H1 (cell line): ENCODE measurements at regions not wholly inside any gene's neighbourhood (a gene's known extent, or its start where the extent isn't known, plus 50 kb on each side); places are given as distances from the start of the nearest gene placed in this dataset.

Source experiments
- CTCF ChIA-PET: fragments of 300-600 bp; sonication (Branson Sonifier 250); formaldehyde crosslinking; loops from one replicate; lab custom pipeline; 2021; ENCODE audit not compliant: partially characterized antibody; lab: Charles Lee
- POLR2A ChIA-PET: fragments of 300-600 bp; sonication (Branson Sonifier 250); formaldehyde crosslinking; loops from one replicate; lab custom pipeline; 2021; ENCODE audit warnings: inconsistent platforms; ENCODE audit not compliant: partially characterized antibody; lab: Charles Lee
- DNase-seq, 2 experiments: peaks; one replicate each; pipeline versions ENCODE4 v3.0.0 to v3.0.0-alpha.2; 2010 to 2022; ENCODE audit warnings: low spot score in 2 of 2, low read depth in 1 of 2, mixed read lengths in 1 of 2
- FAIRE-seq: peaks from 2 replicates; lab custom pipeline; 2011; peaks lifted over from hg19 to GRCh38; lab: Jason Lieb, UNC
- H2AFZ ChIP-seq: 2 replicates; pipeline ENCODE4 v1.8.1; 2012; ENCODE audit warnings: low read length, inconsistent platforms
- H2AK5ac ChIP-seq: 2 replicates; pipeline ENCODE4 v1.6.1; 2013; ENCODE audit warnings: low read depth, low read length
- H2BK120ac ChIP-seq: replicated peaks from 2 replicates; pipeline ENCODE3; 2013; ENCODE audit warnings: low read depth, low read length, inconsistent platforms
- H2BK12ac ChIP-seq: 2 replicates; pipeline ENCODE4 v1.6.1; 2013; ENCODE audit warnings: low read depth, low read length
- H2BK15ac ChIP-seq: 2 replicates; pipeline ENCODE4 v1.6.1; 2013; ENCODE audit warnings: low read length
- H2BK20ac ChIP-seq: 2 replicates; pipeline ENCODE4 v1.6.1; 2013; ENCODE audit warnings: low read length
- H2BK5ac ChIP-seq: 2 replicates; pipeline ENCODE4 v1.6.1; 2013; ENCODE audit warnings: low read depth, low read length
- H3K14ac ChIP-seq: 2 replicates; pipeline ENCODE4 v1.6.1; 2013; ENCODE audit warnings: inconsistent platforms; ENCODE audit not compliant: insufficient read length
- H3K18ac ChIP-seq: 2 replicates; pipeline ENCODE4 v1.6.1; 2013; ENCODE audit warnings: low read length; ENCODE audit errors: extremely low read depth
- H3K23ac ChIP-seq: 2 replicates; pipeline ENCODE4 v1.6.1; 2013; ENCODE audit warnings: inconsistent platforms; ENCODE audit not compliant: insufficient read length
- H3K23me2 ChIP-seq: 2 replicates; pipeline ENCODE4 v1.6.1; 2013; ENCODE audit warnings: low read depth, low read length
- H3K27ac ChIP-seq: 2 replicates; pipeline ENCODE4 v1.6.1; 2011; ENCODE audit warnings: low read depth, low read length, inconsistent platforms
- H3K27me3 ChIP-seq, 4 experiments: replicated peaks in 1 of 4; 1 replicate in 1 of 4; 2 replicates in 3 of 4; pipeline versions ENCODE4 v1.6.1 to v1.8.1; 2011 to 2013; ENCODE audit warnings: low read length in 3 of 4, mild to moderate bottlenecking in 3 of 4, inconsistent platforms in 2 of 4, mixed read lengths in 2 of 4, moderate library complexity in 1 of 4; ENCODE audit not compliant: control insufficient read depth in 3 of 4, insufficient read depth in 3 of 4; ENCODE audit errors: extremely low read depth in 1 of 4
- H3K36me3 ChIP-seq, 4 experiments: 2 replicates each; pipeline versions ENCODE4 v1.6.1 to v1.8.1; 2011 to 2013; ENCODE audit warnings: mild to moderate bottlenecking in 4 of 4, low read length in 3 of 4, moderate library complexity in 2 of 4, control low read depth in 1 of 4, inconsistent platforms in 1 of 4; ENCODE audit not compliant: insufficient read depth in 4 of 4, control insufficient read depth in 2 of 4
- H3K4ac ChIP-seq: replicated peaks from 2 replicates; pipeline ENCODE3; 2013; ENCODE audit warnings: low read length, low read depth, mixed read lengths, inconsistent platforms; ENCODE audit not compliant: insufficient read length
- H3K4me1 ChIP-seq, 4 experiments: replicated peaks in 1 of 4; 1 replicate in 1 of 4; 2 replicates in 3 of 4; pipeline versions ENCODE4 v1.6.1 to v1.8.1; 2011 to 2013; ENCODE audit warnings: low read length in 3 of 4, inconsistent platforms in 2 of 4, mixed read lengths in 1 of 4; ENCODE audit not compliant: insufficient read depth in 4 of 4, control insufficient read depth in 3 of 4
- H3K4me2 ChIP-seq, 2 experiments: 2 replicates each; pipeline versions ENCODE4 v1.6.1 to v1.8.1; 2011 to 2013; ENCODE audit warnings: low read depth in 2 of 2, low read length in 2 of 2, control low read depth in 1 of 2, inconsistent platforms in 1 of 2, mild to moderate bottlenecking in 1 of 2; ENCODE audit not compliant: insufficient read depth in 1 of 2
- H3K4me3 ChIP-seq, 4 experiments: fragments of 200-600, 300-600 bp in 1 of 4; sonication (generic), shearing (Covaris generic), sonication (Bioruptor Twin) in 1 of 4; 2 replicates each; pipeline versions ENCODE4 v1.5.1 to v1.8.1; 2011 to 2016; ENCODE audit warnings: low read length in 4 of 4, low read depth in 3 of 4, control low read depth in 2 of 4, inconsistent platforms in 2 of 4, mild to moderate bottlenecking in 2 of 4, mixed read lengths in 1 of 4, moderate library complexity in 1 of 4; ENCODE audit not compliant: insufficient read depth in 2 of 4; ENCODE audit errors: extremely low read depth in 1 of 4
- H3K56ac ChIP-seq: replicated peaks from 2 replicates; pipeline ENCODE3; 2013; ENCODE audit warnings: low read depth, mild to moderate bottlenecking, mixed read lengths, low read length, inconsistent platforms; ENCODE audit not compliant: insufficient read length
- H3K79me1 ChIP-seq: 2 replicates; pipeline ENCODE4 v1.6.1; 2013; ENCODE audit warnings: low read depth, low read length, control low read depth
- H3K79me2 ChIP-seq, 2 experiments: 2 replicates each; pipeline versions ENCODE4 v1.6.1 to v1.8.1; 2012 to 2013; ENCODE audit warnings: low read length in 2 of 2, mild to moderate bottlenecking in 2 of 2, inconsistent platforms in 1 of 2; ENCODE audit not compliant: insufficient read depth in 2 of 2, control insufficient read depth in 1 of 2
- H3K9ac ChIP-seq, 4 experiments: replicated peaks in 1 of 4; 1 replicate in 1 of 4; 2 replicates in 3 of 4; pipeline versions ENCODE4 v1.6.1 to v1.8.1; 2011 to 2013; ENCODE audit warnings: low read depth in 3 of 4, low read length in 3 of 4, control low read depth in 2 of 4, mild to moderate bottlenecking in 2 of 4, moderate library complexity in 2 of 4, inconsistent platforms in 1 of 4; ENCODE audit errors: extremely low read depth in 1 of 4
- H3K9me3 ChIP-seq, 2 experiments: 2 replicates each; pipeline versions ENCODE4 v1.6.1 to v1.8.1; 2012 to 2013; ENCODE audit warnings: mild to moderate bottlenecking in 2 of 2, moderate library complexity in 2 of 2, control low read depth in 1 of 2, inconsistent platforms in 1 of 2, low read depth in 1 of 2, low read length in 1 of 2, mixed read lengths in 1 of 2; ENCODE audit not compliant: insufficient read depth in 2 of 2
- H4K20me1 ChIP-seq, 2 experiments: replicated peaks in 1 of 2; 2 replicates each; pipeline versions ENCODE3 to v1.8.1; 2011 to 2013; ENCODE audit warnings: inconsistent platforms in 2 of 2, low read length in 2 of 2, mild to moderate bottlenecking in 1 of 2; ENCODE audit not compliant: insufficient read depth in 2 of 2, control insufficient read depth in 1 of 2
- H4K5ac ChIP-seq: 2 replicates; pipeline ENCODE4 v1.6.1; 2013; ENCODE audit warnings: low read length, low read depth, mixed read lengths, inconsistent platforms; ENCODE audit not compliant: insufficient read length
- H4K8ac ChIP-seq: 2 replicates; pipeline ENCODE4 v1.8.0; 2013; ENCODE audit warnings: mild to moderate bottlenecking, moderate library complexity, low read length, inconsistent platforms; ENCODE audit not compliant: insufficient read depth; ENCODE audit errors: extremely low read depth
- H4K91ac ChIP-seq: replicated peaks from 2 replicates; pipeline ENCODE3; 2013; ENCODE audit warnings: low read length, mixed read lengths, inconsistent platforms; ENCODE audit not compliant: insufficient read length
- HDAC2 ChIP-seq, 2 experiments: fragments of 300-600 bp in 1 of 2; sonication (generic) in 1 of 2; IDR thresholded peaks; 2 replicates each; pipeline ENCODE4 v1.6.1; 2011 to 2012; ENCODE audit warnings: low read depth in 2 of 2, low read length in 2 of 2, mild to moderate bottlenecking in 2 of 2, moderate library complexity in 2 of 2, borderline replicate concordance in 1 of 2, inconsistent platforms in 1 of 2
- JUN ChIP-seq: IDR thresholded peaks from 2 replicates; pipeline ENCODE4 v1.6.1; 2011; ENCODE audit warnings: low read depth, mild to moderate bottlenecking, improper control_type of control experiment, low read length
- WGBS, 2 experiments: shearing (Covaris generic) in 1 of 2; methylation state at CpG; one replicate each; pipeline versions ENCODE4 v1.1.6 to v1.1.7; 2013 to 2015; ENCODE audit warnings: low lambda C conversion rate in 2 of 2, mixed read lengths in 2 of 2, inconsistent platforms in 1 of 2, low coverage in 1 of 2, missing lambda C conversion rate in 1 of 2; ENCODE audit not compliant: insufficient replicate concordance in 2 of 2, insufficient coverage in 1 of 2, insufficient read length in 1 of 2; ENCODE audit errors: extremely low coverage in 1 of 2, missing lambda C conversion rate in 1 of 2; 5-methylcytosine and 5-hydroxymethylcytosine counted together

DNA sequence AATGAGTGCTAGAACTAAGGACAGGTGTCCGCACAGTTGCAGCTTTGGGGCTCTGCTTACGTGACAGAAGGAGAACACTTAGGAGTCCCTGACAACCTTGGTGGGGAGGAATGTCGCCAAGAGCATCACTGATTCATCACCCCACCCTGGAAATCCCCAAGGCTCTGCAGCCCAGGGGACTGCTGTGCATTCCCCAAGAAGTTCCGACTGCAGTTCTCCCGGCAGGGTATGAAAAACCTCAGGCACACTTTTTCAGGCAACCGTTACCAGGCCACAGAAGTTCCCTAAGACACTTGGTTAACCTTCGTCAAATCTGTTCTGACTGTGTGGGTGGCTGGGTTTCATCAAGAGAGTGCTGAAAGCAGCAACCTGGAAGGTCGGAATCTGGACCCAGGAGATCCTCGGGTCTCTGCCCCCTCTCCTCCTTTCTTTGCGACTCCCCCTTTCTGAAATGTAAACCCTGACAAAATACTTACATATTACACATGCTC is 192.1 kb upstream of the CXCR4 start:
- Histone ChIP-seq H2BK120ac (no peak overlapping the region), H3K4me1 (no peaks in the 10 kb centered on the region), H3K23me2 (no peaks in the 10 kb centered on the region), H3K27me3 (no peaks in the 10 kb centered on the region), H3K4me2 (no peak overlapping the region), H3K79me1 (no peaks in the 10 kb centered on the region), H4K8ac (no peak overlapping the region), H4K20me1 (no peaks in the 10 kb centered on the region), H3K36me3 (no peaks in the 10 kb centered on the region), H2BK20ac (no peak overlapping the region), H4K5ac (no peak overlapping the region), H3K23ac (no peak overlapping the region), H2BK15ac (no peak overlapping the region), H2BK12ac (no peak overlapping the region), H3K4me3 (no peak overlapping the region), H3K18ac (no peak overlapping the region), H3K9me3 (no peaks in the 10 kb centered on the region), H3K79me2 (no peaks in the 10 kb centered on the region), H4K91ac (no peak overlapping the region), H3K4ac (no peak overlapping the region), H3K14ac (no peak overlapping the region), H3K27ac (no peak overlapping the region), H2AK5ac (no peak overlapping the region), H2AFZ (no peak overlapping the region), H2BK5ac (no peak overlapping the region), H3K9ac (no peak overlapping the region), H3K56ac (no peak overlapping the region)
- WGBS, 2 experiments: 92% methylated on average over 10 of the region's 10 CpGs; no CpG with 5 or more reads in 1 of the 2 experiments
- no peak for FAIRE-seq
- TF ChIP-seq HDAC2 (IDR thresholded peaks at IDR 0.05; ENCODE audit: borderline replicate concordance in 1 of 2, low read depth in 2 of 2, low read length in 2 of 2) (no peak), JUN (no peak)
- ChIA-PET CTCF (no interaction called here), POLR2A (no interaction called here)
- no peak for DNase-seq
